NOMO-1 treated with dmso at 0.1 percent for 144 hours (cell line): ENCODE measurements at regions not wholly inside any gene's neighbourhood (a gene's known extent, or its start where the extent isn't known, plus 50 kb on each side); places are given as distances from the start of the nearest gene placed in this dataset.

Experiments
- DNase-seq: peaks from one replicate; lab custom pipeline; 2025; ENCODE audit not compliant: unreplicated experiment; lab: John Stamatoyannopoulos, UW

- no peak for DNase-seq
Measured at GRCh38 chr10:130954326-130954905, 357.1 kb downstream of the TCERG1L start.

- no peak for DNase-seq
Measured at GRCh38 chr10:130956251-130956650, 355.3 kb downstream of the TCERG1L start.

GRCh38 chr10:130957423-130957822 is 354.1 kb downstream of the TCERG1L start:
- no peak for DNase-seq

GRCh38 chr10:130958003-130958402 is 353.5 kb downstream of the TCERG1L start:
- DNase-seq: no peak

GRCh38 chr10:130958981-130959751 is 352.4 kb downstream of the TCERG1L start:
- no peak for DNase-seq

- no peak for DNase-seq
Measured at GRCh38 chr10:130959752-130960195, 351.7 kb downstream of the TCERG1L start.

- no peak for DNase-seq
Measured at GRCh38 chr10:130960531-130960930, 351.0 kb downstream of the TCERG1L start.

- DNase-seq: no peak
Measured at GRCh38 chr10:130961506-130962239, 349.8 kb downstream of the TCERG1L start.

- DNase-seq: no peak
Measured at GRCh38 chr10:130962240-130963051, 349.1 kb downstream of the TCERG1L start.

- DNase-seq: no peak
Measured at GRCh38 chr10:130963052-130963393, 348.5 kb downstream of the TCERG1L start.

GRCh38 chr10:130963786-130964522 is 347.6 kb downstream of the TCERG1L start:
- DNase-seq: no peak

- no peak for DNase-seq
Measured at GRCh38 chr10:130964771-130965170, 346.8 kb downstream of the TCERG1L start.

- no peak for DNase-seq
Measured at GRCh38 chr10:130967161-130967560, 344.4 kb downstream of the TCERG1L start.

GRCh38 chr10:130967784-130968183 is 343.7 kb downstream of the TCERG1L start:
- DNase-seq: no peak

GRCh38 chr10:130968511-130968910 is 343.0 kb downstream of the TCERG1L start:
- DNase-seq: no peak

GRCh38 chr10:130968964-130969363 is 342.6 kb downstream of the TCERG1L start:
- no peak for DNase-seq

- DNase-seq: no peak
Measured at GRCh38 chr10:130969700-130970099, 341.8 kb downstream of the TCERG1L start.

- no peak for DNase-seq
Measured at GRCh38 chr10:130970341-130971122, 341.0 kb downstream of the TCERG1L start.

GRCh38 chr10:130971123-130971435 is 340.4 kb downstream of the TCERG1L start:
- no peak for DNase-seq
